ENCODE measurements at regions not wholly inside any gene's neighbourhood (a gene's known extent, or its start where the extent isn't known, plus 50 kb on each side); places are given as distances from the start of the nearest gene placed in this dataset.

- DNase-seq (ENCODE audit: low read depth) = no peak
- no peak for TF ChIP-seq CTCF (conservative IDR thresholded peaks at IDR 0.05; ENCODE audit: low read length)
- H3K4me3 ChIP-seq (ENCODE audit: low read length) = no peak overlapping the region
These were observed 516.7 kb downstream of the KCNT2 start for GRCh38 chr1:196091397-196092135.

GRCh38 chr1:196090226-196090625 lies 518.0 kb downstream of the KCNT2 start:
- no peak overlapping the region for H3K4me3 ChIP-seq (ENCODE audit: low read length)
- TF ChIP-seq CTCF (conservative IDR thresholded peaks at IDR 0.05; ENCODE audit: low read length) = no peak
- no peak for DNase-seq (ENCODE audit: low read depth)

GRCh38 chr1:196088541-196088940 lies 519.7 kb downstream of the KCNT2 start:
- no peak for DNase-seq (ENCODE audit: low read depth)
- H3K4me3 ChIP-seq (ENCODE audit: low read length) = no peak overlapping the region
- no peak for TF ChIP-seq CTCF (conservative IDR thresholded peaks at IDR 0.05; ENCODE audit: low read length)

- no peak for TF ChIP-seq CTCF (conservative IDR thresholded peaks at IDR 0.05; ENCODE audit: low read length)
- no peak for DNase-seq (ENCODE audit: low read depth)
- no peak overlapping the region for H3K4me3 ChIP-seq (ENCODE audit: low read length)
These were observed 529.5 kb downstream of the KCNT2 start for GRCh38 chr1:196078691-196079090.

GRCh38 chr1:196075621-196076020 lies 532.6 kb downstream of the KCNT2 start:
- no peak overlapping the region for H3K4me3 ChIP-seq (ENCODE audit: low read length)
- no peak for TF ChIP-seq CTCF (conservative IDR thresholded peaks at IDR 0.05; ENCODE audit: low read length)
- no peak for DNase-seq (ENCODE audit: low read depth)

GRCh38 chr1:196074182-196074581 lies 534.1 kb downstream of the KCNT2 start:
- no peak for TF ChIP-seq CTCF (conservative IDR thresholded peaks at IDR 0.05; ENCODE audit: low read length)
- no peak for DNase-seq (ENCODE audit: low read depth)
- H3K4me3 ChIP-seq (ENCODE audit: low read length) = no peak overlapping the region

GRCh38 chr1:196071447-196071846 lies 536.8 kb downstream of the KCNT2 start:
- no peak for TF ChIP-seq CTCF (conservative IDR thresholded peaks at IDR 0.05; ENCODE audit: low read length)
- DNase-seq (ENCODE audit: low read depth) = no peak
- H3K4me3 ChIP-seq (ENCODE audit: low read length) = no peak overlapping the region
